ENCODE measurements at regions not wholly inside any gene's neighbourhood (a gene's known extent, or its start where the extent isn't known, plus 50 kb on each side); places are given as distances from the start of the nearest gene placed in this dataset.

DNA sequence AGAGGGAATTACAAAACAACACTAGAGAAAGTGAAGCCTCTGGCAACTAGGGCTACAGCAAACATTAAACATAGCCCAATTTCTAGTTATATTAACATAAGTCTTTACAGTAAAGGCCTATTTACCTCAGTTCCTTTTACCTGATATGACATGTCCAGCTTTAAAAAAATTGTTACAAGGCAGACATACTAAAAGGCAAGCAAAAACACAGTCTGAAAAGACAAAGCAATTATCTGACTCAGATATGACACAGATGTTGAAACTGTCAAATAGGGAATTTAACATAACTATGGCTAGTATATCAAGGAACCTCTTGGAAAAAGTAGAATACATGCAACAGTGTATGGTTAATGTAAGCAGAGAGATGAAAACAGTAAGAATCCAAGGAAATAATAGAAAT is 238.6 kb downstream of the RAP2B start:
- TF ChIP-seq, protein P1, sequence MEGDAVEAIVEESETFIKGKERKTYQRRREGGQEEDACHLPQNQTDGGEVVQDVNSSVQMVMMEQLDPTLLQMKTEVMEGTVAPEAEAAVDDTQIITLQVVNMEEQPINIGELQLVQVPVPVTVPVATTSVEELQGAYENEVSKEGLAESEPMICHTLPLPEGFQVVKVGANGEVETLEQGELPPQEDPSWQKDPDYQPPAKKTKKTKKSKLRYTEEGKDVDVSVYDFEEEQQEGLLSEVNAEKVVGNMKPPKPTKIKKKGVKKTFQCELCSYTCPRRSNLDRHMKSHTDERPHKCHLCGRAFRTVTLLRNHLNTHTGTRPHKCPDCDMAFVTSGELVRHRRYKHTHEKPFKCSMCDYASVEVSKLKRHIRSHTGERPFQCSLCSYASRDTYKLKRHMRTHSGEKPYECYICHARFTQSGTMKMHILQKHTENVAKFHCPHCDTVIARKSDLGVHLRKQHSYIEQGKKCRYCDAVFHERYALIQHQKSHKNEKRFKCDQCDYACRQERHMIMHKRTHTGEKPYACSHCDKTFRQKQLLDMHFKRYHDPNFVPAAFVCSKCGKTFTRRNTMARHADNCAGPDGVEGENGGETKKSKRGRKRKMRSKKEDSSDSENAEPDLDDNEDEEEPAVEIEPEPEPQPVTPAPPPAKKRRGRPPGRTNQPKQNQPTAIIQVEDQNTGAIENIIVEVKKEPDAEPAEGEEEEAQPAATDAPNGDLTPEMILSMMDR (IDR thresholded peaks at IDR 0.05): no peak
- TF ChIP-seq POLR2A (IDR thresholded peaks at IDR 0.05): no peak

Measured in suprapubic skin (tissue), 3 donors.